HG02798 (cell line): ENCODE measurements at regions not wholly inside any gene's neighbourhood (a gene's known extent, or its start where the extent isn't known, plus 50 kb on each side); places are given as distances from the start of the nearest gene placed in this dataset.
"Not testable (repeated sequence)": the region's sequence is repeated elsewhere in the genome, so short reads cannot be mapped to it uniquely, and the experiment has no call there.

Experiments used
- ATAC-seq: cut with Tn5 transposase; IDR thresholded peaks from one replicate; pipeline ENCODE4 v1.9.1; 2021; ENCODE audit warnings: mild to moderate bottlenecking; ENCODE audit not compliant: unreplicated experiment, poor library complexity

DNA sequence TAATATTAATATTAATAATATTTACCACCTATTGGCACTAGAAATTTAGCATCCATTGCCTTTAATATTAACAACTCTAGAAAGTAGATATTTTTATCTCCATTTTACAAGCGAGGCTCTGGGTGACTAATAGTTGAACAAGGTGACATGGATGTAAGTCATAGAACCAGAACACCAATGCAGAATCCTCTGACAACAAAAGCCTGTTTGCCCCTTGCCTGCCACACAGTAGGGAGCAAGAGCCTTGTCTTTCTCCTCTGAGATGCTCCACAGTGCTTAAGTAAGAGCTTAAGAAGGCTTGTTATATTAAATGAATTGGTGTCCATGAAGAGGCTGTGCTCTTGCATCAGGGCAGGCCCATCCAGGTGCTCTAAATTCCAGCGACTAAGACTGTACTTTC, 51.2 kb upstream of the LBX1 start:
- ATAC-seq = no peak

- ATAC-seq = not testable (repeated sequence)
These were observed 51.7 kb upstream of the LBX1 start for GRCh38 chr10:101280921-101281320.

- ATAC-seq = no peak
These were observed 53.7 kb upstream of the LBX1 start for GRCh38 chr10:101282947-101283346.

DNA sequence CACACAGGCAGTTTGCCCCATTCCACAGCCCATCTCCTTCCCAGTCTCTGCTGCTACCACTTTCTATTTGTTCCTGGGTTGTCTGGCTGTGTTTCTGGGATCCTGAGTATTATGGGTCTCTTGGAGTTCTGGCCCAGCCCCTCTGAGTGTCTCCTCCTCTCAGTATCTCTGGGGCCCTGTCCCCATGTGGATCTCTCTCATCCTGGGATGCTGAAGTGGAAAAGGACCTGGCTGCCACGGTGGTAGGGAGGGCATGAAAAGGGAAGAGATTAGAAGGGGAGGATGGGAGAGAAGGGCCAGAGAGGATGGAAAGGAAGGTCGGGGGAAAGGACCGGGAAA, 54.5 kb upstream of the LBX1 start:
- no peak for ATAC-seq

- no peak for ATAC-seq
These were observed 55.0 kb upstream of the LBX1 start for GRCh38 chr10:101284101-101284743.

DNA sequence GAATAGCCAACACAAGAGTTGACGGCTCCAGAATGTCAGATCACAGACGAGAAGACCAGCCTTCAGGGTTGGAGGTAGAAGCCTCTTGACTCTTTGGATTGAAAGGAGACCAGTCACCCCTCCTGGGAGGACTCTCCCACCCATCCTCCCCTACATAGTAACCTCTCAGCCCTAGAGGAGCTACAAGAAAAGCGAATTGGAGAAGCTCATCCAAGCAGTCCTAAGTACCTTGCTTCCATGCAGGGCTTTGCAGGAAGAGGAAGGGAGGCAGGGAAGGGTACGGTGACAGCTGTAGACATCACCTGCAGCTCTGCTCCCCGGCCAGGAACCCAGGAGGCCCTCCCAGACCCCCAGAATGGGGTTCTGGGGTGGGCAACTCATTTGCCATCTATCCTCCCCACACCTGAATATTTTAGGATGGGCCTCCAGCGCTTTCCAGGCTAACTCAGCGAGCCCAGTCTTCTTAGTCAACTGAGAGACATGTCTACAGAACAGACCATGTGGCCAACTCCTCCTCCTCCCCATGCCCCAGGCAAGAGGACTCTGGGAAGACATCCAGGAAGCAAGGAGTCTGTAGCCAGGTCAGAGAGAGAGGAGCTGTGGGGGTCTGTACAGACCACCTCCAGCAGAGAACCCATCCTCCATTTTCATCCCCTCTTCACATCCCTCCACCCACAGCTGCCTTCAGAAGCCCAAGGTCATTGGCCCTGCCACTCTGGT, 55.6 kb upstream of the LBX1 start:
- ATAC-seq = no peak

DNA sequence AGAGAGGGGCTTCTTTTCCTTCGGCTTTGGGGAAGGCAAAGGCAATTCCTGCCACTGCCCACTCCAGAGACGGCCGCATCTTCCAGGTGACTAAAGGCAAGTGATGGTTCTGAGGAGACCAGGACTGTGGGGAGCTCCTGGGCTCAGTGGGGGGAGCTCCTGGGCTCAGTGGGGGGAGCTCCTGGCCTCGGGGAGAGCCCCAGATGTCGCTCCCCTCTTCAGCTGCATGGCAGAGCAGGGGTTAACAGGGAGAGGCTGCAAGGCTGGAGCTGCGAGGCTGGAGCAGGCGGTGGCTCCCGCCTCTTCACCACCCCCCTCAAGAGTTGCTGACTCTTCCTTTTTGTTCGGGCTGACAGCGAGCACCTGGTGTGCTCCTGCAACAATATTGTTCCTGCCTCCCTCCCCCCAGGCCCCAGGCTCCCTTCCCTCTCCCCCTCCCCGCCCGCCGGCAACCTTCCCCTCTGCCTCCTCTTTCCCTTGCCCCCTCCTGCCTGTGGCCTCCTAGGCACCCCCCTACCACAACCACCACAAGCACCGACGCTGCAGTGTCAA, 56.3 kb upstream of the LBX1 start:
- no peak for ATAC-seq

GRCh38 chr10:101286248-101287046, 57.2 kb upstream of the LBX1 start:
- no peak for ATAC-seq

DNA sequence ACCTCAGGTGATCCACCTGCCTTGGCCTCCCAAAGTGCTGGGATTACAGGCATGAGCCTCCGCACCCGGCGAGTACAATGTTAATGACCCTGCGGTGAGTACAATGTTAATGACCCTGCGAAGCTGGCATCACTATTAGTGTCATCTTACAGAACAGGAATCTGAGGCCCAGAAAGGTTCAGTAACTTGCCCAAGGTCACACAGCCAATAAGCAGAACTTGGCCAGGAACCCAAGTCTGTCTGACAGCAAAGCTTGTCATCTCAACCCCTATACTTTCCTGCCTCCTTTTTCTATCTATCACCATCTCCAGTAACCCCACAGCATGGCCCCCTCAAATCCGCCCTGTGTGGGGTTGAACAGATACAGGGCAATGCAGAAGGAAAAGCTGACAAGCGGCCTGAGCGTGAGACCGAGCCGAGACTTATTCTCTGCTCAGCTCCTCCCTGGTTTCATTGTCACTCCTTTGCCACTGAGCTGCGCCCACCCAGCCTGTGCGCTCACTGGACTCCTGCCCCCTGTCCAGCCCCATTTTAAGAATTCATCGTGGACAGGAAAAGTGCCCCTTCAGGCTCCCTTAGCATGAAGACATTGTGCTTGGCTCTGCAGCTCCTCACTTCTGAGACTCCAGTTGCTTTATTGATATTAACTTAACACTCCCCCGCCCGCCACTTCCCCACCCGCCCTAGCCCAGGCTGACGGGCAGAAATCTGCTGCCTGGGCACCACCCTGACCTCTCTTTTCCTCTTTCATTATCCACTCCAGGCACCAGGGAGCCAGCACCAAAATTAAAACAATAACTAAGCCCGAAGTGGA, 58.1 kb upstream of the LBX1 start:
- no peak for ATAC-seq

DNA sequence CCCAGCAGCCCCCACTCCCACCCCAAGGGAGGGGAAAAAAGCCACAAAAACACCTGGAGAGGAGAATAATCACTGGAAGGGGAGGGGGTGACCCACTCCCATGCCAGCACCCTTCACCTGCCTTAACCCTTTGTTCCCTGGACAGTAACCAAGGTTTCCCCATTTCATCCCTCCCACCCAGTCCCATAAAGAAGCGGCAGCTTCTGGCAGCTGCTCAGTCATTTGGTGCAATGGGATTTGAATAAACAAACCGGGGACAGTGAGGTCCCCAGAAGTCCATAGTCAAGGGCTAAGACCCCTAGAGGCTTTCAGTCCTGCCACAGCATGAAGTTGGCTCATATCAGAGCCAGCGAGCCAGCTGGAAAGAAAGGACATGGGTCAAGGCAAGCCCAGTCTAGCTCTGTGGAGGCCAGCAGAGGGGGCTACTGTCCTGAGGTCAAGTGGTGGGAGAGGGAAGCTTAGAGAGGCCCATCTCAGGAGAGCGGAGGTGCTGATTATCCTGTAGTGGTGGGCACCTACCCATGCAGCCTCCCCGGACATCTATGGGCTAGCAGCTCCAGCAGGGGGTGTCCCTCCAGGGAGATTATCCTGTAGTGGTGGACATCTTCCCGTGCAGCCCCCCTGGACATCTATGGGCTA, 58.9 kb upstream of the LBX1 start:
- ATAC-seq = no peak

- no peak for ATAC-seq
These were observed 60.3 kb upstream of the LBX1 start for GRCh38 chr10:101289541-101289940.

DNA sequence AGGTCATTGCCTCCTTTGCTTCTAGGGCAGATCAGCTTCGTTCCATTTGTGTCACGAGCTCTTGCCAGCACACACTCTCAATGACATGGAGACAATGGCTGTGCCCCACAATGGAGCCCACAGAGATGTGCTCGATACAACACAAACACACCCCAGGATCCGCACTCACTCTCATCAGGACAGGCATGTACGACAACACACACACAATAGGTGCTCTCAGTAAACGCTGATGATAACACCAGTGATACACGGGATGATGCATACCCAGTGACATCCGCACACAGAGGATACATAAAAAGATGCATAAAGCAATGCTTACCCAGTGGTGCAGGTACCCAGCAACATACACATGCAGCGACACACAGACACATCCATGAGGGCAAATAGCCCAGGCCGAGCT, 61.2 kb upstream of the LBX1 start:
- no peak for ATAC-seq

- no peak for ATAC-seq
These were observed 61.6 kb upstream of the LBX1 start for GRCh38 chr10:101290881-101291280.

- no peak for ATAC-seq
These were observed 62.3 kb upstream of the LBX1 start for GRCh38 chr10:101291331-101292193.

- no peak for ATAC-seq
These were observed 61.6 kb upstream of the BTRC start for GRCh38 chr10:101292194-101293006.

GRCh38 chr10:101293007-101293723, 60.8 kb upstream of the BTRC start:
- no peak for ATAC-seq

DNA sequence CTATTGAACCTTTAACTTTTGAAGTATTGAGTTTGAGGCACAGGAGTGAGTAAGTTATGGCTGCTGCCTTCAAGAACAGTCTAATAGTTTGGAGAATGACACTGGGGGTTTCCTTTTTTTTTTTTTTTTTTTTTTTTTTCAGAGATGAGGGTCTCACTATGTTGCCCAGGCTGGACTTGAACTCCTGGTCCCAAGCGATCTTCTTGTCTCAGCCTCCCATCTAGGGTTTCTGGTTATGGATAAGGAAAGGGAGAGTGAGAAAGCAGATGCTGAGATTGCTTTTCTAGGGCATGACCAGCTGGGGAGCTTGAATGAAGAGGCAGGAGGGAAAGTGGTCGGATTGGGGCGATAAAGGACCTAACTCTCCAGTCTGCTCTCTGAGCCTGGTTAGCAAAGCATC, 59.9 kb upstream of the BTRC start:
- no peak for ATAC-seq

DNA sequence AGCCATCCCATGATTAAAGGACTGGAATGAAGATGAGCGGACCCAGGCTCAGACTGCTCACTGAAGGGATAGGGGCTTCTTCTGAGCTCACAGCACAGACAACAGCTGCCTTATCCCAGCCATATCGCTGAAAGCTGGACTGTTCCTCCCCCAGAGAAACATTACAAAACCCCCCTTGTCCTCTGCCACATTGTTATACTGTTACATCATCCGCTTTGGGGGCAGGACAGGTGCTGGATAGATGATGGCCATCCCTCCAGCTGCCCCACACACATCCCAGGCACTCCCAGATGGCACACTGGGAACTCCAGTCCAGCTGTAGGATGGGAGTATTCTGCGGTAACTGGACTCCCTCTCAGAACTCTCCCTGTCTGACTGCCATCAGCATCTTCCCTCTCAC, 58.7 kb upstream of the BTRC start:
- no peak for ATAC-seq
